Inflammatory macrophage treated with lipopolysaccharide for 4 hours (primary cell): ENCODE measurements at regions not wholly inside any gene's neighbourhood (a gene's known extent, or its start where the extent isn't known, plus 50 kb on each side); places are given as distances from the start of the nearest gene placed in this dataset.

ENCODE experiments used
- DNase-seq: peaks from one replicate; pipeline ENCODE4 v3.0.0-alpha.2; 2020

DNA sequence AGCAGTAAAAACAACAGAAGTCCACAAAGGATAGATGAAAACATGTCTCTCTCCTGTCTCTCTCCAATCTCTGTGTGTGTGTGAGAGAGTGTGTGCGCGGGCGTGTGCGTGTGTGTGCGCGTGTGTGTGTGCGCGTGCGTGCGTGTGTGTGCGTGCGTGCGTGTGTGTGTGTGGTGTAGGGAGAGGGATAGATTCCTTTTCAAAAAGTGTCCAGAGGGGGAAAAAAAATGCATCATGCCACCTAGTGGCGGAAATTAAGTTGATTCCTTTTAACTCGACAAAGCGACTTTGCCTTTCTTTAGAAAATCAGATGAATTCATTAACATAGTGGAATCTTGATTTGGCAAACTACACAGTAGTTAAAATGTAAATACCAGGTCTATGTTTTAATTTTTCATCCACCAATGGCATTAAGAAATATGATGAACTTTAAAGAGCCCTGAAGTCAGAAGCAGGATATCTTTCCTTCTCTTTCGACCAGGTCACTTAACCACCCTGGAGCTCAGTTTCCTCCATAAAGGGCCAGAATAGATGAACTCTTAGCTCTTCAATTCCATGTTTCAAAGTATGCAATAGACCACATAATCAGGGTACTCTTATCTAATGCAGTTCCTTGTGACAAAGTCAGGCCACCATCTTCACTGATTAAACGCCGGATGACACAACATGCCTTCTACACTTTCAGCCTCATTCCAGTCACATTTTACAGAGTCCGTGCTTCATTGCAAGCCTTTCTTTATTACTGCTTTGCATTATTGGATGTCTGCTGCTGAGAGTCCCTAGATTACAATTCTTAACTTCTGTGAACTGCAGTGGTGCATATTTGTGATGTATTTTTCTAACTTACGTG, 162.8 kb downstream of the FBXO8 start:
- DNase-seq: peak; percentile 35

DNA sequence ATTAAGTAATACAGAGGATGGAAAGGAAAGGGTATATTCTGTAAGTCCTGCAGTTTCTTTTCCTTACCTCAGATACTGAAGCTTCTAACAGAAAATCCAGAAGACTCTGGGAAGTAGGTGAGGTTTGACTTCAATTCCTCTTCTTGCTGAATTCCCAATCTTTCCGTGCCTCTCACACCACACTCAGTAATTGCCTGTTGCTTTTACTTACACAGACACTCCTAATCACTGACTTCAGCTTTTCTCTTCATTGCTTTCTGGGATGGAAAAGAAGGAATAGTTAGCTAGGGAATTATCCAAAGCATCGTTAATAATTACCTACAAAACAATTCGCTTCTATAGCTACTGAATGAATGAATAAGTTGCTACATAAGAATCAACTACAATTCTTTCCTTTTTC, 163.6 kb downstream of the FBXO8 start:
- DNase-seq: no peak

GRCh38 chr4:174119051-174119450, 164.4 kb downstream of the FBXO8 start:
- DNase-seq: peak; percentile 54

DNA sequence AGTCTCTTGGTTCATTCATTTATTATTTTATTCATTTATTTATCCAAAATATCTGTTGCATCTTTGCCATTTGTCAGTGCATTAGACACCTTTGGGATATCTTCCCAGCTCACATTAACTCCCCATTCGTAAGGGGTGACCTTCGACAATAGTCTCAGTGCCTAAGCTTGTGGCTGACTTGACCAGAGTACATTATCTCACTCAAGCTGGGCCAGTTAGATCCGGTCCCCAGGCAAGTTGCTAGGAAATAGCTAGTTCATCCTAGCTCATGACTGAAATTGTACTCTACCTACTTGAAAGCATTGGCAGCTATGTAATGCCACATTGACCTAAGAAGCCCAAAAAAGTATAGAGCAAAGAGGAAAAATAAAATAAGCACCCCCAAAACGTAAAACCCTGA, 165.3 kb downstream of the FBXO8 start:
- DNase-seq: no peak

- DNase-seq: no peak
These were observed 166.0 kb downstream of the FBXO8 start for GRCh38 chr4:174117445-174117844.

DNA sequence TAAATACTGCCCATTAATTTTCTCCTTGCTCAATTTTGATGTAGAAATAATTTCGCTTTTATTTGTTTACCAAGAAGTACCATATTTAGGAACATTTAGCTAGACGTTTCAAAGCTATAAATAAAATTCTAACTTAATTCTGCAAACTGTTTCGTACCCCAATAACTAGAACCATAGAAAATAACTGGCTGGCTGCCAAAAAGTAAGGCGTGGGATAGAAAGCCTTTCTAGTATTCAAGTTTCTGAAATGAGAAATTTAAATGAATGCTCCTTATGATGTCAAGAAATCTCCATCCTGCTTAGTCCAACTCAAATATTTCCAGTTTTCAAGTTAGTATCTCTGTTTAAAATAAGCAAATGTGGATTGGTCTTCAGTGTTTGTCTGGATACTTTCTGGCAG, 167.4 kb downstream of the FBXO8 start:
- DNase-seq: no peak

- DNase-seq: no peak
These were observed 172.0 kb downstream of the FBXO8 start for GRCh38 chr4:174111422-174111821.

- no peak for DNase-seq
These were observed 173.3 kb downstream of the FBXO8 start for GRCh38 chr4:174110180-174110579.

GRCh38 chr4:174107746-174108354, 175.6 kb downstream of the FBXO8 start:
- DNase-seq: peak; percentile 16

DNA sequence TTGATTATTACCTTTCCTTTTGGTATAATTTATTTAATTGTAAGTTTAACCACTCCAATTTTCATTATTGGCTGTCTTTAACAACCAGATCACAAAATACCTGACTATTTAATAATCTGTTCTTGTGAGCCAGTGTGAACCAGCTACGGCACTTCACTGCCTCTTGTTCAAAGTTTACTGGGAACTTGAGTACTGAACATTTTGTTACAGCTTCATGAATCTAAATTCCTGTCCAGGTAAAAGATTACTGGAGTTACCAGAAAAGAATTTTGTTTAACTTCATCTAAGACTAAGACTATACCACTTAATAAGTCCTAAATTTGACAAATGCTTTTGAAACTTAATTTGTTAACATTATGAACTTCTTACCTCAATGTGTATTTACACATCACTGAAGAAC, 178.3 kb downstream of the FBXO8 start:
- no peak for DNase-seq

GRCh38 chr4:174100910-174101309, 182.6 kb downstream of the FBXO8 start:
- no peak for DNase-seq

DNA sequence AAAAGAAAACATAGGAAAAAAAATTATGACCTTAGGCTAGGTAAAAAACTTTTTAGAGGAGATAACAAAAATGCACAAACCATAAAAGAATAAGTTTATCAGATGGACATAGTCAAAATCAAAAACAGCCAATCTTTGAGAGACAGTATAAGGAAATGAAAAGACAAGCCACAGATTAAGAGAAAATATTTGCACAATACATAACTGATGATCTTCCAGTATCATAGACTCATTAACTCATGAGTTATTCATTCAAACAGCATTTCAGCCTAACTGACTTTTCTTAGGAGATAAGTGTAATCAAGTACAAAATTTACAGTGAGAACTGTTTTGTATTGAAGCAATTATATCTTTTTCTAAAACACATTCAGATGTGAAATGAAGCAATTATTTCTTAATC, 183.8 kb downstream of the FBXO8 start:
- no peak for DNase-seq

DNA sequence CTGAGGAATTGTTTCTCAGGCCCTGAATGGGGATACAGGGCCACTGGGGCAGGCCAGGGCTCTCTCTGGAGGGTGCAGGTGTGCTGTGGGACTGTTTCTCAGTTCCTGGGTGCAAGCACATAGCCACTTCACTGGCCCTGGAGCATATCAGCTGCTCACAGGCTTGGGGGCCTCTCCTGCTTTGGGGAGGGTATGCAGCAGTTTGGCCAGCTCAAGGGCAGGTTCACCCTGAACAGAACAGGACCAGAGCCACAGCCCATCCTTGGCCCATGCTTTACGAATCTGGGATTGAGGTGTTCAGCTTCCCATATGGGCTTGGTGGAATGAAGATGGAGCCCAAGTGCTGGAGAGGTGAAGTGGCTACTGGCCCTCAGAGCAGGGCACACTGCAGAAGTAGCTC, 186.5 kb downstream of the FBXO8 start:
- no peak for DNase-seq

GRCh38 chr4:174096456-174096855, 187.0 kb downstream of the FBXO8 start:
- no peak for DNase-seq

GRCh38 chr4:174091130-174091529, 192.3 kb downstream of the FBXO8 start:
- no peak for DNase-seq

GRCh38 chr4:174089711-174090110, 193.8 kb downstream of the FBXO8 start:
- DNase-seq: no peak

DNA sequence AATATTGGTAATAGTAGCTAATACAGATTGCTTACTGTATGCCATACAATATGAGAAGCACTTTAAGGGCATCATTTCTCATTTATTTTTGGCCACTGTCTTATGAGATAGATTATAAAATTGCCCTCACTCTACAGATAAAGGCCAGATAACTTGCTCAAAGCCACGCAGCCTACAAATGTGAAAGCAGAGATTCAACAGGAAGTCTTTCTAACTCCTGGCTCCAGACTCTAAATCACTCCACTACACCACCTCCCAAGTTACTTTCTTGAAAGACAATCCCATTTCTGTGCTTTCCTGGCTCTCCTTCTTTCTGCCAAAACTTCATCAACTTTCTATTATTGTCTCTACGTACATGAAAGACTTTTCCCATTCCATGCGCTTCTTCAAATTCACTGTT, 194.7 kb downstream of the FBXO8 start:
- DNase-seq: no peak

GRCh38 chr4:174086829-174087799, 196.4 kb downstream of the FBXO8 start:
- no peak for DNase-seq

DNA sequence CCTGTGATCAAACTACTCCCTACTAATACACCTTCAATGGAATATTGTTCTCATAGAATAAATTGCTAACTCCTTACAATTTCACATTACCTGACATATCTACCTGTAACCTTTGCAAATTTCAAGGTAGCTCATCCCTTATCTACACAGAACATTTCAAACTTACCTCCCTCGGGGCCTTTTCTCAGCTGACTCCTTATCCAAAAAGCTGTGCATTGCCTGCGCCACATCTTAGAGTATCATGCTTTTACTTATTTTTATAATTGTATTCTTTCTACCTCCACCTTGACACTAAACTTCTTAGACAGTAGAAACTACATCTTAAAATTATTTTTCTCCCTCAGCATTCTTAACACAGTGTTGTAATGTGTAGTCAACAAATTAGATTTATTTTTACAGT, 198.5 kb downstream of the FBXO8 start:
- DNase-seq: no peak

DNA sequence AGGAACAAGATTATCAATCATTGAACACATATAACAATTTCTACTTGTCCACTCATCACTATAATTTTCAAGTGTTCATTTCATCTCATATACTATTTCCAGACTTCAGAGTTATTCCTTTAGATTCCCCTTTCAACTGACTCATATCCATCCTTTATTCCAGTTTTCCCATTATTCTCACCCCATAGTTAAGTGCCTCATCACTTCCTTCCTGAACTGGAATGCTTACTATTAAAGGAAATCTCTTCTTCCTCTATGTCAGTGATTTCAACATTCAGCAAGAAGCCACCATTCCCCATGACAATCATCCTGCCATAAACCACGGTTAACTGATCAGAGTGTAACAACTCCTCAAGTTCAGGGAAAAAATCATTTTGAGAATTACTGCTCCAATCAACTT, 198.9 kb downstream of the FBXO8 start:
- no peak for DNase-seq

DNA sequence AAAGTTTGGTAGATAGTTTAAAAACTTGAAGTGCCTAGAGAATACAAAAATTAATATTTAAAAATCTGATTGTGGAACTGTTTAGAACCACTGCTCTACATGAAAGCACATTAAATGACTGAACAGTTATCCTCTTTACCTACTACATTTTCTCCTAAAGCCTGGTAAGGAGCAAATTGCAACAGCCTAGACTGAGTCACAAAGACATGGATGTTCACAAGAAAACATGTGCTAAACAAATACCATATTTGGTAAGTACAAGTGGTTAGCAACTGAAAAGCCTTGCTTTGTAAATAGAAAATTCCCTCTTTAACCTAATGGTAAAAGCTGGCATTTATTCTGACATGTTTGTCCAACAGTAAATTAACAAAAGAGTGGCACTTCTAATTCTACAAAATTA, 203.1 kb downstream of the FBXO8 start:
- no peak for DNase-seq

DNA sequence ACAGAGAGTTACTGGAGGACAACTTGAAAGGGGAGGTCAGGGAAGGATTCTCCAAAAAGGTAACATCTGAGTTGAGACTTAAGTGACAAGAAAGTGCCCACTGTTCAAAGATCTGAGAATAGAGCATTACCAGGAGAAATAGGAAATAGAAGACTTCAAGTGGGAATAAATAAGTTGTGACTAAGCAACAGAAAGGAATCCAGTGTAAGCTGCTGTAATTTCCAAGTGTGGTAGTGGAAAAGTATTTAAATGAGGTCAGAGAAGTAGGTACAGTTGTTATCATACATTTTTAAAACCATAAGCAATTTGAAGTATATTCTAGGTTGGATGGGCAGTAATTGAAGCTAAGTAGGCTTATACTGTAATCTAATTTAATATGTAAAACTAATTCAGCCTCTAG, 211.9 kb downstream of the FBXO8 start:
- no peak for DNase-seq

GRCh38 chr4:174069848-174070330, 213.6 kb downstream of the FBXO8 start:
- DNase-seq: no peak
